DOHH2 (cell line): ENCODE measurements at regions not wholly inside any gene's neighbourhood (a gene's known extent, or its start where the extent isn't known, plus 50 kb on each side); places are given as distances from the start of the nearest gene placed in this dataset.

ENCODE experiments used
- H3F3A ChIP-seq: fragments of 200-600 bp; sonication (generic), shearing (Covaris generic); 2 replicates; pipeline ENCODE4 v1.6.0; 2016; ENCODE audit warnings: antibody characterized with exemption, mild to moderate bottlenecking; ENCODE audit not compliant: control insufficient read depth, insufficient read depth
- H3K27ac ChIP-seq: fragments of 200-600 bp; sonication (generic); 2 replicates; pipeline ENCODE4 v1.5.1; 2014; ENCODE audit warnings: low read depth, mild to moderate bottlenecking, low read length, moderate library complexity
- H3K27me3 ChIP-seq: fragments of 200-600 bp; sonication (generic); 2 replicates; pipeline ENCODE4 v1.6.1; 2014; ENCODE audit warnings: mild to moderate bottlenecking, low read length, mixed read lengths; ENCODE audit not compliant: control insufficient read depth
- H3K36me3 ChIP-seq: fragments of 200-600 bp; sonication (generic); 2 replicates; pipeline ENCODE4 v1.6.1; 2014; ENCODE audit warnings: mild to moderate bottlenecking, low read length, moderate library complexity, mixed read lengths; ENCODE audit not compliant: control insufficient read depth
- H3K4me1 ChIP-seq: fragments of 200-600 bp; sonication (generic); 2 replicates; pipeline ENCODE4 v1.6.1; 2014; ENCODE audit warnings: mild to moderate bottlenecking, low read length, mixed read lengths; ENCODE audit not compliant: control insufficient read depth
- H3K4me2 ChIP-seq: fragments of 200-600 bp; sonication (generic); 2 replicates; pipeline ENCODE4 v1.6.0; 2014; ENCODE audit warnings: mild to moderate bottlenecking, low read length, moderate library complexity
- H3K4me3 ChIP-seq: fragments of 200-600 bp; sonication (generic); 2 replicates; pipeline ENCODE4 v1.5.1; 2014; ENCODE audit warnings: mild to moderate bottlenecking, low read length, mixed read lengths
- H3K79me2 ChIP-seq: fragments of 200-600 bp; sonication (generic); 2 replicates; pipeline ENCODE4 v1.6.1; 2014; ENCODE audit warnings: mild to moderate bottlenecking, low read length, mixed read lengths; ENCODE audit not compliant: control insufficient read depth
- H3K9me2 ChIP-seq: fragments of 200-600 bp; sonication (generic); replicated peaks from 2 replicates; pipeline ENCODE4 v1.6.1; 2014; ENCODE audit warnings: mild to moderate bottlenecking, low read length, mixed read lengths; ENCODE audit not compliant: control insufficient read depth
- H3K9me3 ChIP-seq: fragments of 200-600 bp; sonication (generic); 2 replicates; pipeline ENCODE4 v1.6.1; 2014; ENCODE audit warnings: antibody characterized with exemption, low read length, mixed read lengths; ENCODE audit not compliant: control insufficient read depth, insufficient read depth
- H4K20me1 ChIP-seq: fragments of 200-600 bp; sonication (generic); 2 replicates; pipeline ENCODE4 v1.6.0; 2014; ENCODE audit warnings: low read depth, mild to moderate bottlenecking, antibody characterized with exemption, low read length, moderate library complexity; ENCODE audit not compliant: control insufficient read depth, insufficient read depth
- EZH2phosphoT487 ChIP-seq: fragments of 200-600 bp; sonication (generic); IDR thresholded peaks from 2 replicates; pipeline ENCODE4 v1.6.1; 2017; ENCODE audit warnings: borderline replicate concordance, mild to moderate bottlenecking, antibody characterized with exemption, low read length, moderate library complexity, mixed read lengths
- TF ChIP-seq, protein P1 (sequence below): fragments of 200-600 bp; sonication (generic); IDR thresholded peaks from one replicate; pipeline ENCODE4 v1.5.1; 2014; ENCODE audit warnings: antibody characterized with exemption, mild to moderate bottlenecking, low read depth, low read length; ENCODE audit not compliant: poor library complexity, severe bottlenecking

- Histone ChIP-seq H3K9me3 (no peaks in the 10 kb centered on the region; the same call in 1 of the 2 replicates), H3K4me2 (no peak overlapping the region), H3K27me3 (no peaks in the 10 kb centered on the region), H3F3A (no peaks in the 10 kb centered on the region), H3K36me3 (no peaks in the 10 kb centered on the region), H3K4me1 (no peaks in the 10 kb centered on the region), H3K4me3 (no peak overlapping the region), H3K27ac (no peak overlapping the region), H3K79me2 (no peaks in the 10 kb centered on the region), H4K20me1 (no peaks in the 10 kb centered on the region), H3K9me2 (no peaks in the 10 kb centered on the region)
- TF ChIP-seq EZH2phosphoT487: no peak
- TF ChIP-seq, protein P1, sequence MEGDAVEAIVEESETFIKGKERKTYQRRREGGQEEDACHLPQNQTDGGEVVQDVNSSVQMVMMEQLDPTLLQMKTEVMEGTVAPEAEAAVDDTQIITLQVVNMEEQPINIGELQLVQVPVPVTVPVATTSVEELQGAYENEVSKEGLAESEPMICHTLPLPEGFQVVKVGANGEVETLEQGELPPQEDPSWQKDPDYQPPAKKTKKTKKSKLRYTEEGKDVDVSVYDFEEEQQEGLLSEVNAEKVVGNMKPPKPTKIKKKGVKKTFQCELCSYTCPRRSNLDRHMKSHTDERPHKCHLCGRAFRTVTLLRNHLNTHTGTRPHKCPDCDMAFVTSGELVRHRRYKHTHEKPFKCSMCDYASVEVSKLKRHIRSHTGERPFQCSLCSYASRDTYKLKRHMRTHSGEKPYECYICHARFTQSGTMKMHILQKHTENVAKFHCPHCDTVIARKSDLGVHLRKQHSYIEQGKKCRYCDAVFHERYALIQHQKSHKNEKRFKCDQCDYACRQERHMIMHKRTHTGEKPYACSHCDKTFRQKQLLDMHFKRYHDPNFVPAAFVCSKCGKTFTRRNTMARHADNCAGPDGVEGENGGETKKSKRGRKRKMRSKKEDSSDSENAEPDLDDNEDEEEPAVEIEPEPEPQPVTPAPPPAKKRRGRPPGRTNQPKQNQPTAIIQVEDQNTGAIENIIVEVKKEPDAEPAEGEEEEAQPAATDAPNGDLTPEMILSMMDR: no peak
These were observed 462.1 kb downstream of the LMO4 start for GRCh38 chr1:87790756-87791155.

GRCh38 chr1:87791931-87792740 lies 463.5 kb downstream of the LMO4 start:
- Histone ChIP-seq H3K27ac (no peak overlapping the region), H3K9me3 (no peaks in the 10 kb centered on the region; the same call in 1 of the 2 replicates), H3K27me3 (no peaks in the 10 kb centered on the region), H3K9me2 (no peaks in the 10 kb centered on the region), H4K20me1 (no peaks in the 10 kb centered on the region), H3K79me2 (no peaks in the 10 kb centered on the region), H3F3A (no peaks in the 10 kb centered on the region), H3K4me1 (no peaks in the 10 kb centered on the region), H3K4me2 (no peak overlapping the region), H3K4me3 (no peak overlapping the region), H3K36me3 (no peaks in the 10 kb centered on the region)
- TF ChIP-seq, protein P1: no peak
- no peak for TF ChIP-seq EZH2phosphoT487

GRCh38 chr1:87794788-87795614 lies 466.3 kb downstream of the LMO4 start:
- Histone ChIP-seq H3K36me3 (no peaks in the 10 kb centered on the region), H3K9me2 (no peaks in the 10 kb centered on the region), H3K4me2 (no peak overlapping the region), H3F3A (no peaks in the 10 kb centered on the region), H3K27ac (no peak overlapping the region), H3K9me3 (no peaks in the 10 kb centered on the region; the same call in 1 of the 2 replicates), H3K4me1 (no peaks in the 10 kb centered on the region), H3K4me3 (no peak overlapping the region), H4K20me1 (no peaks in the 10 kb centered on the region), H3K79me2 (no peaks in the 10 kb centered on the region), H3K27me3 (no peaks in the 10 kb centered on the region)
- TF ChIP-seq, protein P1: no peak
- no peak for TF ChIP-seq EZH2phosphoT487
